Germinal center (tissue), 1 donor: ENCODE measurements at regions not wholly inside any gene's neighbourhood (a gene's known extent, or its start where the extent isn't known, plus 50 kb on each side); places are given as distances from the start of the nearest gene placed in this dataset.
A peak's percentile ranks its signal among the peaks of the same experiment; 100 is the strongest.

Source experiments
- DNase-seq: peaks from one replicate; pipeline ENCODE4 v3.0.0; 2012; ENCODE audit warnings: mixed read lengths, low spot score

DNA sequence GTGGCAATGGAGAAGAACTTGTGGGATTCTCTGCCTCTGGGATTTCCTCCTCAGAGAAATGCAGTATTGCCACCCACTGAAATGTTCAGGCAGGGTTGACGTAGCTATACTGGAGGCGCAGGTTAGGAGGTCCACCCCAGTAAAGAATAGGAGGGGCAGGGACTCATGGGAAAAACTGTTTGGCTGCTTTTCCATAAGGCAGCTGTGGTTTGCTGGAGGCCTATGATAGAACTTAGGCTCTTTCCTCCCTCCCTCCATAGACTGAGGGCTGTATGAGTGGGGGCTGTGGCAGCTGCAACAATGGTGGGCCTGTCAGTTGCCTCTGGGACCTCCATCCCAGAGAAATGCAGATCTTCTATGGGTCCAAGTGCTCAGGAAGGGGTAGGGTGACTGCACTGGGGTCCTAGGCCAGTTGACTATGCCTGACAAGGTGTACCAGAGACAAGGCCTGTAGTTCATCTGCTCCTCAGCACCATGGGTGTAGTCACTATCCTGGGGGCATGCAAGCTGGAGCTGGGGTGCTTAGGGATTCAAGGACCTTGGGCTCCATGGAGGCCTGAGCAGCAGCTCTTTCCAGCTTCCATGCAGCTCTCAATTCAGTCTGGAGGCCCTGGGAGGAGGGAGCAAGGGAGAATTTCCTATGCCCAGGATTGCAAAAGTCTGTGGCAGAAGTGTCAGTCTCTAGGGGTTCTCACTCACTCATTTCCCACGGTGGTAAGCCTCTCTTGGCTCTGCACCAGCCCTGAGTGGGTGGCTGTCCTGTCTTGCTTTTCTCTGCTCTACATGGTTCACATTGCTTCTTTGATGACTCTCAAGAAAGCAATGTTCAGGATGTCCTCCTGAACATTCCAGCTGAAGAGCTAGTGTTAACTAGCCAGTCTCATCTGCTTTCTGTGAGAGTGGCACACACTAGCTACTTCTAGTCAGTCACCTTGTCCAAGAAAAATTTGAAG lies 353.0 kb downstream of the IDS start:
- DNase-seq: no peak

DNA sequence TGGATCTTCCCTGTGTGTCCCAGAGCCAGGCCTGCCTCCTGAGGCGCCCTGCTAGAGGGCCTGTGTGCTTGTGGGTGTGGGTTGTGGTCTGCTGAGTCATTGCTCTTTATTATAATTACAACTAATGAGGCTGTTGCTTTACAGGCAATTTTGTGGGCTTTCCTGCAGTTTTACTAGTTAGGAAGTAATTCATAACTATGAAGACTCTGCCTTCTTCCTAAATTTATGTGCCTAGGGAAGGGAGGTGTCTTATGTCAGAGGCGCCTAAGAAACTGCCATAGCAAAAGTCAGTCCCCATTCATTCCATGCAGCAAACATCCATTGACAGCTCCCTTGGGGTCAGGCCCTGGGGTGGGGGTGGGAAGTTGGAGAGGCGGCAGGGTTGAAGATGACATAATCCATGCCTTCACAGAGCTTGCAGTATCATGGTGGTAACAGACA lies 359.2 kb downstream of the IDS start:
- DNase-seq: no peak

DNA sequence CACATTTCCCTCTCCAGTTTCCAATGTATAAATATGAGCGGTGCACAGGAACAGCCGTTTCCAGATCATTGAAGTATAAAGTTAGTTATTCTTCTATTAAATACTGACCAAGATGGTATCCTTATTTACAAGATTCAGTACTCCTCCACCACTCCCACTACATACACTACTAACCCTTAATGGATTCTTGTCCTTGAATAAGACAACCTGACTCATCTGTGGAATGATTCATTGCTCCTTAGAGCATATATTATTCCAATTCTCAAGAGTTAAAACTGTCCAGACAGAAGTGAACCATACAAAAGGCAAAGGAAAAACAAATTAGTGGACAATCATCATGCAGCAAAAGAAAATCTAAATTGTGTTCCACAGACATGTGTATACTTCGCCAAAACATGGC lies 373.3 kb downstream of the IDS start:
- no peak for DNase-seq

DNA sequence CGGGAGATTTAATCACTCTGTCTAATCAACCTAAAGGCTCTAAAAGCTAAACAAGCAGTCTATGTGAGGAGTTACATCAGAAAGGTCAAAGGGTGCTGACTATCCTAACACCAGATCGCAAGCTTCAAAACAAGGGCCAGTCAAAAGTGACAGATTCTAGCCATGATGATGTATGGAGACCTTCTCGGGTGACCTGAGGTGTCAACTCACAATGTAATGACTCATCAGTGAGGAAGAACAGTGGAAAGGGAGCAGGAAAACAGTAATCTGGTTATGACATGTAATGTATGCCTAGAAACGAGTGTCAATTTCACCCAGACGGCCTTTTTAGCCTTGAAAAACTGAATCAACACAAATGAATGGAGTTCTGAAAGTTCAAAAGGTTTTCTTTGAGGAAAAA lies 375.3 kb downstream of the IDS start:
- no peak for DNase-seq

DNA sequence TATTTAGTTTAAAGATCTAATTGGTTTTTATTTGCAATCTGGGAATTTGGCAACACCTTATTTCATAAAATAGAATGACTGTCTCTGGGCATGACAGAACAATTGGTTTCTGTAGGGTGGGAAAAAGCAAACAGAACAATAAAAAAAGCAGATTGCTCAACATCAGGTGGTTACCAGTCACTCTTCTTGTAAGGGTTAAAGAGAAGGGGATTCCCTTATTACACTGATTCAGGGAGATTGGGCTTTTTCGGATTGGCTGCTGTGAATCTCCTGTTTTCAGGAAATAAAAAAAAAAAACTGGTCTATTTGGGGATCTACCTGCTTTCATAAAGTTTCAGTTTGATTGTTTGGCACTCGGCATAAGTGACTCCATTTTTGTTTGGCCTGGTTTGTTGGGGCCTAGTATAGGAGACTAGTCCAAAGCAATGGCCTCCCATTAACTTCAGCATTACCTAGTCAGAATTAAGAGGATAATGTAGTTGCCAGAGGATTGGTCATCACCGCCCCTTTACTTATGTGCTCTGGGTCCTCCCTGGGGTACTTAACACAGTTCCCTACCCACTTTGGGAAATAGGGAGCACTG lies 380.5 kb downstream of the IDS start:
- no peak for DNase-seq

DNA sequence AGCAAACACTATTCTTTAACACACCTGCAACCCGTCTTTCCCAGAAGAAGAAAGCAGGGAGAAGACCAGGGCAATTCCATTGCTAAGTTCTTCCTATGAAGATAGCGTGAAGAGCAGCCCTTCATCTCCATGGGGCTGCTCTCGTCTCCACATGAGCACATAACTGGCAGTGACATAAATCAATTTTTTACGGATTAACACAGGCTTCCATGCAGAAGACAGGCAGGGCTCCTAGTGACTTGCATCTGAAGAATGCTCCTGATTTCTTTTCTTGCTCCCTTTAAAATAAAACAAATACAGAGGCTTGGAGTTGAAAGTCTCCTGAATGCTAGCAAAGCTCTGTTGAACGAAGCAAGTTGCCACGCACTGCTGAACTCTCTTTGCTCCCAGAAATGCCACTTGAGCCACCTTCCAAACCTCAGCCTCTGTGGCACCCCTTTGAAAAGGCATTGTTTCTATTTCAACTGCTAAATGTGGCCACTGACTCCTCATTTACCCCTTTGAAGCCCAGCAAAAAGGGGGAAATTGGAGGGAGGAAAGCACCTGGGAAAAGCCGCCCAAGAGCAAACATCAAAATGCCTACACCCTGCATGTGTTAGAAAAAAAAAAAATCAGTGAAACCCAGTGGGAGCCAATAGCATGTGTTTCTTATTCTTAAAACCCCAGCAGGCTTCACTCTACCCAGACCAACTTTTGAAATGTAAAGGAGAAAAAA lies 383.7 kb downstream of the IDS start:
- no peak for DNase-seq

DNA sequence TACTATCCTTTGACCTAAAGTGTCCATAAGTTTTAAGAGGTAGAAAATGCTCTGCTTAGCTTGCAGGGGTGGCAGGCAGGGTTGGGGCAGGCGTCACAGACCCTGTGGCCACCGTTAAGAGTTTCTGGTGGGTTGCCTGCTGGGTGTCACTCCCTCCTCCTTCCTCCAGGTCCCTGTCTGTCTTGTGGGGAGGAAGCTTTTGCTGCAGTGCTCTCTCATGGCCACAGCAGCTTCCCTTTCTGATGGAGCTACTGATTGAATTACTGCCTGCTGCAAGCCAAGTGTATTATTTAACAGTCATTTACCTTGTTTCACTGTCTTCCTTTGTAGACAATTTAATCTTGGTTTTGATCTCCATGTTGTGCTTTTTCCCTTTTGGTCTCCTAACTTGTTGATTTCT lies 384.6 kb downstream of the IDS start:
- DNase-seq: no peak

DNA sequence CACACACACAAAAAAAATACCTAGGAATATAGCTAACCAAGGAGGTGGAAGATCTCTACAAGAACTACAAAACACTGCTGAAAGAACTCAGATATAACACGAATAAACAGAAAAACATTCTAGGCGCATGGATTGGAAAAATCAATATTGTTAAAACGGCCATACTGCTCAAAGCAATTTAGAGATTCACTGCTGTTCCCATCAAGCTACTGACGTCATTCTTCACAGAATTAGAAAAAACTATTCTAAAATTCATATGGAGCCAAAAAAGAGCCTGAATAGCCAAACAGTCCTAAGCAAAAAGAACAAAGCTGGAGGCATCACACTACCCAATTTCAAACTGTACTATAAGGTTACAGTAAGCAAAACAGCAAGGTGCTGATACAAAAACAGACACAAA lies 390.2 kb downstream of the IDS start:
- DNase-seq: no peak

DNA sequence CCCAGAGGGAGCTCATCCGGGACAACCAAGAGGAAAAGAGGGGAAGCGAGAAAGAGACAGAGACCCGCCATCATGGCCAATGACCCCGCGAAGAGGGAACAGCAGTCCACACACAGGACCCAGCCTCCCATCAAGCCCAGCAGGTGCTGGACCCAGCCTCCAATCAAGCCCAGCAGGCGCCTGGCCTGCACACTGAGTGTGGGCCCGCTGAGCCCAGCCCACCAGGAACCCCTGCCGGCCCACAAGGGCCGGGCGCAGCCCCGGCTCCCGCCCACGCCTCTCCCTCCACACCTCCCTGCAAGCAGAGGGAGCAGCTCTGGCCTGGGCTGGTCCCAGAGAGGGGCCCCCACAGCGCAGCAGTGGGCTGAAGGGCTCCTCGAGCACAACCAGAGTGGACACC lies 391.1 kb downstream of the IDS start:
- no peak for DNase-seq

DNA sequence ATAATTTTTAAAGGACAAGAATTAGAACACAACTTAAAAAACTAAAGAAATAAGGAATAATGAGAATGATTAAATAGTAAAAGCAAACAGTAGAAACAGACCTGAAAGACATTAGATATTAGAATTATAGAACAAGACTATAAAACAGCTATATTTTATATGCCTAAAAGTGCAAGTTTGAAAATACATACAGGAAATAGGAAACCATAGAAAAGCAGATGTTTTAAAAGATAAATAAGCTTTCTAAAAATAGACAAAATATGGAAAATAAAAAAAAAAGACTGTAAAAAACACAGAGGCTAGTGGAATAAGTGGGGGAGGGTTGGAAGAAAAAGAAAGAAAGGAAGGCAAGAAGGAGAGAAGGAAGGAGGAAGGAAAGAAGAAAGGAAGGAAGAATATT lies 407.3 kb downstream of the IDS start:
- DNase-seq: no peak

DNA sequence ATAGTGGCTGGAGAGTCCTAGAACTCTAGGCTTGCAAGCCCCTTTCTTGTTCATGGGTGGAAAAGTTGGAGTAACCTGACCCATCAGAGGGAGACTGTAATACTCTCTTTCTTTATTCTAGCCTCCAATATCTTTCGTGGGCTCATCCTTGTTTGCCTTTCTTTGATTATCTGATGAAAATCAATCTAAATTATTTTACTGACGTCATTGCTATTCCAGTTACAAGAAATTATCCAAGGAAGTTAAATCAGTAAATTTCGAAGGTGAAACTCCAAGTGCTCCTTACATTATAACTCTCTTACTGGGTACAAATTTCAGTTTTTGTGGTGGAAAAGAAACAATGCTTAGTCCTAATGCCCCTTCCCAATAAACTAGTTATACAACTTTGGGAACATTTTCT lies 412.9 kb downstream of the IDS start:
- DNase-seq: no peak

DNA sequence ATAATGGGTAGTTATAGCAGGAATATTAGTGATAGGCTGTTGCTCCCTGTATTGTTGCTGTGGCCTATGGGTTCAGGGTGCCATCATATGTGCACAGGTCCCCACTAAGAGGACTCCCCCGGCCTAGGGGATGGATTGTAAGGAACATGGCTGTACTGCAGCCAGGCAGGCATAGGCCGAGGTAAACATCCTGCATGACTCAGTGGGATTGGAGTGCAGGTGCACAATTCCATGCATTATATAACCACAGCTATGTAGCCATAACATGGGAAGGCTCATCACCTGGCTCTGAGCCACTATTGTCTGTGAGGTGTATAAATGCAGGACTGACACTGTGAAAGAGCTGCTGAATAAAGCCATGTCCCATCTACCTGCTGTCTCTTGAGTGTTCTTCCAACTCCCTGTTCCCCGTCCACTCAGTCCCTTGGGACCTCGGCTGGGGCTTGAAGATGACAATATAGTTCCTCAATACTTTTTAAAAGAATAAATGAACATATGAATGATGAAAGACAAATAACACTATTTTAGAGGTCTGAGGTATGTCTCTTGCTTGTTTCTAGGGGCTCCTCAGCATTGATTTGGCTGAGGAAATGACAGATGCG lies 425.2 kb downstream of the IDS start:
- no peak for DNase-seq

DNA sequence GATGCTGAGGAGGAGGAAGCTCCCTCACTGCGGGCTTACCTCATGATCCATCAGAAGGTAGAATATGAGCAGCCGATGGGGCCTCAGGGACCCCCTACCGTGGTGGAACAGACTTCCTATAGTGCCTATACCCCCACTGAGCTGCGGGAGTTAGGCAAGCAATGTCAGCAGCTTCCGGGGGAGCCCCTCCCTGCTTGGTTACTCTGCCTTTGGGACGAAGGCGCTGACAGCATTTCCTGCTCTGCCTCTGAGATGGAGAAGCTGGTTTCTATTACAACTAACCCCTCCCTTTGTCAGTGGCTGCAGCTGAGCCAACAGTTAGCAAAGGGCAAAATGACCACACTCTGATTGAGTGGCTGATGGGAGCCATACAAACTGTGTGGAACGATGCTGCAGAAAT lies 430.7 kb downstream of the IDS start:
- peak; percentile 1 for DNase-seq

DNA sequence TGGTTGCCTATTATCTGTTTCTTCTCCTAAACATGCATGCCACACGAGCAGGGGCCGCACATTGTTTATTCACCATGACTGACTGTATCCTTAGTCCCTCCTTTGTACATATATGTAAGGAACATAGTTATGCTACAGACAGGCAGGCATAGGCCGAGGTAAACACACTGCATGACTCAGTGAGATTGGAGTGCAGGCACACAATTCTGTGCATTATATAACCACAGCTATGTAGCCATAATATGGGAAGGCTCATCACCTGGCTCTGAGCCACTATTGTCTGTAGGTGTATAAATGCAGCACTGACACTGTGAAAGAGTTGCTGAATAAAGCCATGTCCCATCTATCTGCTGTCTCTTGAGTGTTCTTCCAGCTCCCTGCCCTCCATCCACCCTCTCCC lies 431.6 kb downstream of the IDS start:
- DNase-seq: no peak

DNA sequence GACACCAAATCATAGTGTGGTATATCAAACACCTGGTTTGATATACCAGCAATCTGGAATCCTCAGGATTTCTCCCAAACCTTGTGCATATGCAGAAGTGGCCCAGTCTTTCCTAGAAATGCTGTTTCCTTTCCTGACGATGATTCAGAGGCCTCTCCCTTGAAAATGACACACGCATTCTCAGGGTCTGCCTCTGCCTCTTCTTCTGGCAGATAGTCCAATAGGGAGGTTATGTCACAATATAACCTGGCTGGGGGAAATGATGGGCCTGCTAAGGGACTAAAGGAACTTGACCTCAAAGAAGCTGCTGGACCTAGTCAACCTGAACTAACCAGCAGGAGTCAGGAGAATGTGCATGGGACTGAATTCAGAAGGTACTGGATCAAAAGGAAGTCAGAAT lies 435.2 kb downstream of the IDS start:
- no peak for DNase-seq

DNA sequence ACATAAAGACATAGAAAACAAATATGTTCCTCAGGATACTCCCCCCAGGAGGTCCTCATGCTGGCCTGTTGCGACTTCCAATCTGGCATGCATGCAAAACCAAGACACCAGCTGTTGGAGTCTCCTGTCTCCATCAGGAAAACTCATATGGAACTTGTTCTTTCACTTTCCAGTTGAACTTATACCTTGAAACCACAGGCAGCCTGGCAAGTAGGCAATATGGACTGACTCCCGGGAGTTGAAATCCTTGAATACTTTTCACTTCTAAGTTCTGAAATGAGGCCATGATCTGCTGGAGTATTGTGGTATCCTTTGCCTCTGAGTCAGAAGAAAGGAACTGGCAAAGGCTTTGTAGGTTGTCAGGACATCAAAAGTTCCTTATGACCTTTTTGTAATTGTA lies 444.2 kb downstream of the IDS start:
- no peak for DNase-seq
